HepG2 (cell line): ENCODE measurements at regions not wholly inside any gene's neighbourhood (a gene's known extent, or its start where the extent isn't known, plus 50 kb on each side); places are given as distances from the start of the nearest gene placed in this dataset.

Source experiments
- ATAC-seq: fragments of 200-7000 bp; cut with Tn5 transposase; 3 replicates; pipeline ENCODE4 v1.9.1; 2020; ENCODE audit warnings: mild to moderate bottlenecking, moderate library complexity
- BruUV-seq: library from RNA; stranded (reverse); fragments of 400-500 nt; replicated peaks from 2 replicates; lab custom pipeline; 2021; lab: Mats Ljungman, UMichigan
- CTCF ChIA-PET: fragments of 300-600 bp; formaldehyde crosslinking; extraction: SDS; loops from one replicate; lab custom pipeline; 2021; ENCODE audit warnings: low total read pairs, inconsistent platforms, low intra/inter-chr PET ratio; lab: Yijun Ruan, JAX
- POLR2A ChIA-PET: fragments of 350-600 bp; sonication (Branson Sonifier 250); formaldehyde crosslinking; loops from one replicate; lab custom pipeline; 2020; ENCODE audit warnings: antibody characterized with exemption, inconsistent platforms; lab: Yijun Ruan, JAX
- DNase-seq: peaks from one replicate; pipeline ENCODE4 v3.0.0-alpha.2; 2015; ENCODE audit warnings: low spot score
- FAIRE-seq: peaks from 3 replicates; lab custom pipeline; 2011; peaks lifted over from hg19 to GRCh38; lab: Jason Lieb, UNC
- H2AFZ ChIP-seq: one replicate; pipeline ENCODE4 v1.6.1; 2011; ENCODE audit warnings: low read length, inconsistent platforms
- H3K27ac ChIP-seq: fragments of 300-600 bp; 3 replicates; pipeline ENCODE4 v1.8.0; 2011; ENCODE audit warnings: mixed run types, mild to moderate bottlenecking, mixed read lengths, low read length, inconsistent platforms; ENCODE audit not compliant: insufficient read depth; ENCODE audit errors: extremely low read length
- H3K27me3 ChIP-seq, 2 experiments: fragments of 200-600 bp in 1 of 2; 2 replicates in 1 of 2; 3 replicates in 1 of 2; pipeline versions ENCODE4 v1.6.0 to v1.8.0; 2011; ENCODE audit warnings: low read length in 2 of 2, mild to moderate bottlenecking in 2 of 2, moderate library complexity in 2 of 2, inconsistent platforms in 1 of 2; ENCODE audit not compliant: insufficient read depth in 2 of 2, control insufficient read depth in 1 of 2
- H3K36me3 ChIP-seq, 2 experiments: fragments of 200-600 bp in 1 of 2; replicated peaks in 1 of 2; 2 replicates in 1 of 2; 3 replicates in 1 of 2; pipeline versions ENCODE4 v1.5.1 to v1.8.0; 2011; ENCODE audit warnings: low read length in 2 of 2, inconsistent platforms in 1 of 2; ENCODE audit not compliant: insufficient read depth in 2 of 2, control insufficient read depth in 1 of 2
- H3K4me1 ChIP-seq: 2 replicates; pipeline ENCODE4 v1.5.1; 2012; ENCODE audit warnings: low read length, inconsistent platforms; ENCODE audit not compliant: insufficient read depth
- H3K4me2 ChIP-seq: 2 replicates; pipeline ENCODE4 v1.6.0; 2011; ENCODE audit warnings: low read depth, low read length, inconsistent platforms
- H3K4me3 ChIP-seq, 3 experiments: fragments of 200-600 bp in 1 of 3; sonication (generic), shearing (Covaris generic) in 1 of 3; replicated peaks in 1 of 3; 2 replicates each; pipeline ENCODE4 v1.5.1; 2011 to 2016; ENCODE audit warnings: low read length in 3 of 3, inconsistent platforms in 2 of 3, low read depth in 2 of 3, mild to moderate bottlenecking in 2 of 3, control low read depth in 1 of 3, mixed read lengths in 1 of 3; ENCODE audit not compliant: insufficient read depth in 1 of 3
- H3K79me2 ChIP-seq: one replicate; pipeline ENCODE4 v1.6.1; 2011; ENCODE audit warnings: low read length, inconsistent platforms; ENCODE audit not compliant: insufficient read depth
- H3K9ac ChIP-seq: 2 replicates; pipeline ENCODE4 v1.6.0; 2011; ENCODE audit warnings: mild to moderate bottlenecking, low read depth, low read length, inconsistent platforms; ENCODE audit not compliant: insufficient read depth
- H3K9me3 ChIP-seq: 2 replicates; pipeline ENCODE4 v1.5.1; 2012; ENCODE audit warnings: mild to moderate bottlenecking, low read length
- H4K20me1 ChIP-seq: 2 replicates; pipeline ENCODE4 v1.6.0; 2011; ENCODE audit warnings: inconsistent platforms, mild to moderate bottlenecking, low read length, moderate library complexity; ENCODE audit not compliant: insufficient read depth
- ARID2 ChIP-seq: sonication (generic); formaldehyde crosslinking; IDR thresholded peaks from 2 replicates; pipeline ENCODE4 v1.8.1; 2022; ENCODE audit warnings: mild to moderate bottlenecking, missing genetic modification reagents, borderline replicate concordance
- GLI4 ChIP-seq: sonication (generic); formaldehyde crosslinking; IDR thresholded peaks from 2 replicates; pipeline ENCODE4 v1.5.1; 2020; ENCODE audit warnings: missing genetic modification reagents, mild to moderate bottlenecking, moderate library complexity, borderline replicate concordance
- HIVEP1 ChIP-seq: sonication (generic); formaldehyde crosslinking; IDR thresholded peaks from 2 replicates; pipeline ENCODE4 v1.4.0; 2020; ENCODE audit warnings: mild to moderate bottlenecking, missing genetic modification reagents
- PHF8 ChIP-seq: sonication (generic); formaldehyde crosslinking; IDR thresholded peaks from 2 replicates; pipeline ENCODE4 v1.5.0; 2020; ENCODE audit warnings: missing genetic modification reagents
- RARA ChIP-seq: IDR thresholded peaks from 2 replicates; pipeline ENCODE4 v1.6.1; 2016; ENCODE audit warnings: missing genetic modification reagents, missing compliant biosample characterization
- ZNF10 ChIP-seq: sonication (generic); formaldehyde crosslinking; IDR thresholded peaks from 2 replicates; pipeline ENCODE4 v1.4.0; 2020; ENCODE audit warnings: mild to moderate bottlenecking, low read depth, missing genetic modification reagents, borderline replicate concordance
- ZNF232 ChIP-seq: sonication (generic); formaldehyde crosslinking; IDR thresholded peaks from 2 replicates; pipeline ENCODE4 v1.4.0; 2020; ENCODE audit warnings: missing genetic modification reagents, borderline replicate concordance
- ZNF790 ChIP-seq: sonication (generic); formaldehyde crosslinking; IDR thresholded peaks from 2 replicates; pipeline ENCODE4 v1.8.0; 2022; ENCODE audit warnings: missing genetic modification reagents, mild to moderate bottlenecking, borderline replicate concordance
- ZNF841 ChIP-seq: sonication (generic); formaldehyde crosslinking; IDR thresholded peaks from 2 replicates; pipeline ENCODE4 v1.8.1; 2023; ENCODE audit warnings: missing genetic modification reagents, borderline replicate concordance
- WGBS: methylation state at CpG from one replicate; pipeline ENCODE4 v1.1.6; 2017; ENCODE audit warnings: low lambda C conversion rate; 5-methylcytosine and 5-hydroxymethylcytosine counted together
- in situ Hi-C: cut with HindIII; loops from 2 replicates; pipeline ENCODE4 v1.10.0; 2017; ENCODE audit warnings: low pct_unique_long_range_greater_than_20kb; ENCODE audit not compliant: extremely low pct_ligation_motif_present
- intact Hi-C: fragments of 100-400 bp; cut with micrococcal nuclease; formaldehyde crosslinking; loops from one replicate; pipeline ENCODE4 v1.10.0; 2022; ENCODE audit not compliant: unreplicated experiment
- TF ChIP-seq, protein P1 (sequence below): sonication (generic); formaldehyde crosslinking; IDR thresholded peaks from 2 replicates; pipeline ENCODE4 v1.4.0; 2020; ENCODE audit warnings: mild to moderate bottlenecking, missing genetic modification reagents
- TF ChIP-seq, protein P2 (sequence below): sonication (generic); formaldehyde crosslinking; IDR thresholded peaks from 2 replicates; pipeline ENCODE4 v1.5.0; 2020; ENCODE audit warnings: missing genetic modification reagents
- TF ChIP-seq, protein P3 (sequence below): sonication (generic); formaldehyde crosslinking; IDR thresholded peaks from 2 replicates; pipeline ENCODE4 v1.4.0; 2020; ENCODE audit warnings: mild to moderate bottlenecking, missing genetic modification reagents
- TF ChIP-seq, protein P4 (sequence below): sonication (generic); formaldehyde crosslinking; IDR thresholded peaks from 2 replicates; pipeline ENCODE4 v1.5.0; 2020; ENCODE audit warnings: missing genetic modification reagents, mild to moderate bottlenecking, borderline replicate concordance
- TF ChIP-seq, protein P5 (sequence below): IDR thresholded peaks from 2 replicates; pipeline ENCODE4 v1.6.1; 2016; ENCODE audit warnings: missing compliant biosample characterization, missing genetic modification reagents, borderline replicate concordance

DNA sequence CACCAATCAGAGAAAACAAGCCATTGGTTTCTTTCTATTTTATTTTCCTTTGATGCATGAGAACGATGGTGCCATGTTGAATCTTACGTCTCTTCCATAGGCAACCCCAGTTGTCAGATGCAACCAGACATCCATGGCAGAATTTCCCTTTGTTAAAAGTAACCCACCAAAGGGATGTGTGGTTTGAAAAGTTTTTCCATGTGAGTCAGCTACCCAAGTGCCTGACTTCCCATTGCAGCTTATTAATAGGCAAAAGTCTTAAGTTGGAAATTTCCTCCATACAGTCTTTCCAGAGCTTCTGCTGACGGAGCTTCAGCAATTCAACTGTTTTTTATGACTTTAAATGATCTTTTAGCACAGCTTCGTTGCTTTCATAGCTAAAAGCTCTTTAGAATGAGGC, 73.8 kb upstream of the FAM216B start:
- 31% methylated on average over 4 of the region's 4 CpGs for WGBS
- Histone ChIP-seq H3K9me3 (no peaks in the 10 kb centered on the region), H3K9ac (no peak overlapping the region), H4K20me1 (no peaks in the 10 kb centered on the region), H3K4me3 (no peak overlapping the region), H3K27ac (no peak overlapping the region), H2AFZ (no peak overlapping the region), H3K79me2 (no peaks in the 10 kb centered on the region), H3K4me2 (no peak overlapping the region), H3K27me3 (no peaks in the 10 kb centered on the region), H3K36me3 (no peaks in the 10 kb centered on the region), H3K4me1 (no peaks in the 10 kb centered on the region)
- ATAC-seq = no peak
- in situ Hi-C loops (no loop called here), intact Hi-C loops (no loop called here)
- BruUV-seq = no TSS peak
- FAIRE-seq = no peak
- ChIA-PET POLR2A (no interaction called here), CTCF (no interaction called here)
- DNase-seq = no peak
- no peak for TF ChIP-seq ZNF232 (CRISPR knock-in tag)
- no peak for TF ChIP-seq ZNF790 (CRISPR knock-in tag)
- TF ChIP-seq ARID2 (CRISPR knock-in tag) = no peak
- TF ChIP-seq, protein P1, sequence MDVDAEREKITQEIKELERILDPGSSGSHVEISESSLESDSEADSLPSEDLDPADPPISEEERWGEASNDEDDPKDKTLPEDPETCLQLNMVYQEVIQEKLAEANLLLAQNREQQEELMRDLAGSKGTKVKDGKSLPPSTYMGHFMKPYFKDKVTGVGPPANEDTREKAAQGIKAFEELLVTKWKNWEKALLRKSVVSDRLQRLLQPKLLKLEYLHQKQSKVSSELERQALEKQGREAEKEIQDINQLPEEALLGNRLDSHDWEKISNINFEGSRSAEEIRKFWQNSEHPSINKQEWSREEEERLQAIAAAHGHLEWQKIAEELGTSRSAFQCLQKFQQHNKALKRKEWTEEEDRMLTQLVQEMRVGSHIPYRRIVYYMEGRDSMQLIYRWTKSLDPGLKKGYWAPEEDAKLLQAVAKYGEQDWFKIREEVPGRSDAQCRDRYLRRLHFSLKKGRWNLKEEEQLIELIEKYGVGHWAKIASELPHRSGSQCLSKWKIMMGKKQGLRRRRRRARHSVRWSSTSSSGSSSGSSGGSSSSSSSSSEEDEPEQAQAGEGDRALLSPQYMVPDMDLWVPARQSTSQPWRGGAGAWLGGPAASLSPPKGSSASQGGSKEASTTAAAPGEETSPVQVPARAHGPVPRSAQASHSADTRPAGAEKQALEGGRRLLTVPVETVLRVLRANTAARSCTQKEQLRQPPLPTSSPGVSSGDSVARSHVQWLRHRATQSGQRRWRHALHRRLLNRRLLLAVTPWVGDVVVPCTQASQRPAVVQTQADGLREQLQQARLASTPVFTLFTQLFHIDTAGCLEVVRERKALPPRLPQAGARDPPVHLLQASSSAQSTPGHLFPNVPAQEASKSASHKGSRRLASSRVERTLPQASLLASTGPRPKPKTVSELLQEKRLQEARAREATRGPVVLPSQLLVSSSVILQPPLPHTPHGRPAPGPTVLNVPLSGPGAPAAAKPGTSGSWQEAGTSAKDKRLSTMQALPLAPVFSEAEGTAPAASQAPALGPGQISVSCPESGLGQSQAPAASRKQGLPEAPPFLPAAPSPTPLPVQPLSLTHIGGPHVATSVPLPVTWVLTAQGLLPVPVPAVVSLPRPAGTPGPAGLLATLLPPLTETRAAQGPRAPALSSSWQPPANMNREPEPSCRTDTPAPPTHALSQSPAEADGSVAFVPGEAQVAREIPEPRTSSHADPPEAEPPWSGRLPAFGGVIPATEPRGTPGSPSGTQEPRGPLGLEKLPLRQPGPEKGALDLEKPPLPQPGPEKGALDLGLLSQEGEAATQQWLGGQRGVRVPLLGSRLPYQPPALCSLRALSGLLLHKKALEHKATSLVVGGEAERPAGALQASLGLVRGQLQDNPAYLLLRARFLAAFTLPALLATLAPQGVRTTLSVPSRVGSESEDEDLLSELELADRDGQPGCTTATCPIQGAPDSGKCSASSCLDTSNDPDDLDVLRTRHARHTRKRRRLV (CRISPR knock-in tag) = no peak
- TF ChIP-seq RARA (CRISPR knock-in tag) = no peak
- no peak for TF ChIP-seq GLI4 (CRISPR knock-in tag)
- TF ChIP-seq, protein P2, sequence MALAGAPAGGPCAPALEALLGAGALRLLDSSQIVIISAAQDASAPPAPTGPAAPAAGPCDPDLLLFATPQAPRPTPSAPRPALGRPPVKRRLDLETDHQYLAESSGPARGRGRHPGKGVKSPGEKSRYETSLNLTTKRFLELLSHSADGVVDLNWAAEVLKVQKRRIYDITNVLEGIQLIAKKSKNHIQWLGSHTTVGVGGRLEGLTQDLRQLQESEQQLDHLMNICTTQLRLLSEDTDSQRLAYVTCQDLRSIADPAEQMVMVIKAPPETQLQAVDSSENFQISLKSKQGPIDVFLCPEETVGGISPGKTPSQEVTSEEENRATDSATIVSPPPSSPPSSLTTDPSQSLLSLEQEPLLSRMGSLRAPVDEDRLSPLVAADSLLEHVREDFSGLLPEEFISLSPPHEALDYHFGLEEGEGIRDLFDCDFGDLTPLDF (CRISPR knock-in tag) = no peak
- no peak for TF ChIP-seq ZNF10 (CRISPR knock-in tag)
- no peak for TF ChIP-seq ZNF841 (CRISPR knock-in tag)
- TF ChIP-seq, protein P3, sequence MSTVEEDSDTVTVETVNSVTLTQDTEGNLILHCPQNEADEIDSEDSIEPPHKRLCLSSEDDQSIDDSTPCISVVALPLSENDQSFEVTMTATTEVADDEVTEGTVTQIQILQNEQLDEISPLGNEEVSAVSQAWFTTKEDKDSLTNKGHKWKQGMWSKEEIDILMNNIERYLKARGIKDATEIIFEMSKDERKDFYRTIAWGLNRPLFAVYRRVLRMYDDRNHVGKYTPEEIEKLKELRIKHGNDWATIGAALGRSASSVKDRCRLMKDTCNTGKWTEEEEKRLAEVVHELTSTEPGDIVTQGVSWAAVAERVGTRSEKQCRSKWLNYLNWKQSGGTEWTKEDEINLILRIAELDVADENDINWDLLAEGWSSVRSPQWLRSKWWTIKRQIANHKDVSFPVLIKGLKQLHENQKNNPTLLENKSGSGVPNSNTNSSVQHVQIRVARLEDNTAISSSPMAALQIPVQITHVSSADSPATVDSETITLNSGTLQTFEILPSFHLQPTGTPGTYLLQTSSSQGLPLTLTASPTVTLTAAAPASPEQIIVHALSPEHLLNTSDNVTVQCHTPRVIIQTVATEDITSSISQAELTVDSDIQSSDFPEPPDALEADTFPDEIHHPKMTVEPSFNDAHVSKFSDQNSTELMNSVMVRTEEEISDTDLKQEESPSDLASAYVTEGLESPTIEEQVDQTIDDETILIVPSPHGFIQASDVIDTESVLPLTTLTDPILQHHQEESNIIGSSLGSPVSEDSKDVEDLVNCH (CRISPR knock-in tag) = no peak
- TF ChIP-seq PHF8 (CRISPR knock-in tag) = no peak
- TF ChIP-seq, protein P4, sequence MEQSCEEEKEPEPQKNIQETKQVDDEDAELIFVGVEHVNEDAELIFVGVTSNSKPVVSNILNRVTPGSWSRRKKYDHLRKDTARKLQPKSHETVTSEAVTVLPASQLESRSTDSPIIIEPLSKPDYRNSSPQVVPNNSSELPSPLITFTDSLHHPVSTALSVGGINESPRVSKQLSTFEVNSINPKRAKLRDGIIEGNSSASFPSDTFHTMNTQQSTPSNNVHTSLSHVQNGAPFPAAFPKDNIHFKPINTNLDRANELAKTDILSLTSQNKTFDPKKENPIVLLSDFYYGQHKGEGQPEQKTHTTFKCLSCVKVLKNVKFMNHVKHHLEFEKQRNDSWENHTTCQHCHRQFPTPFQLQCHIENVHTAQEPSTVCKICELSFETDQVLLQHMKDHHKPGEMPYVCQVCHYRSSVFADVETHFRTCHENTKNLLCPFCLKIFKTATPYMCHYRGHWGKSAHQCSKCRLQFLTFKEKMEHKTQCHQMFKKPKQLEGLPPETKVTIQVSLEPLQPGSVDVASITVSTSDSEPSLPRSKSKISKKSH (CRISPR knock-in tag) = no peak
- TF ChIP-seq, protein P5, sequence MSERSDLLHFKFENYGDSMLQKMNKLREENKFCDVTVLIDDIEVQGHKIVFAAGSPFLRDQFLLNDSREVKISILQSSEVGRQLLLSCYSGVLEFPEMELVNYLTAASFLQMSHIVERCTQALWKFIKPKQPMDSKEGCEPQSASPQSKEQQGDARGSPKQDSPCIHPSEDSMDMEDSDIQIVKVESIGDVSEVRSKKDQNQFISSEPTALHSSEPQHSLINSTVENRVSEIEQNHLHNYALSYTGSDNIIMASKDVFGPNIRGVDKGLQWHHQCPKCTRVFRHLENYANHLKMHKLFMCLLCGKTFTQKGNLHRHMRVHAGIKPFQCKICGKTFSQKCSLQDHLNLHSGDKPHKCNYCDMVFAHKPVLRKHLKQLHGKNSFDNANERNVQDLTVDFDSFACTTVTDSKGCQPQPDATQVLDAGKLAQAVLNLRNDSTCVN (CRISPR knock-in tag) = no peak
- TF ChIP-seq HIVEP1 = no peak
